Transverse colon (tissue), 4 donors: ENCODE measurements at regions not wholly inside any gene's neighbourhood (a gene's known extent, or its start where the extent isn't known, plus 50 kb on each side); places are given as distances from the start of the nearest gene placed in this dataset.

Experiments used
- DNase-seq: peaks from one replicate; pipeline ENCODE4 v3.0.0-alpha.2; 2019
- H3K27ac ChIP-seq, 4 donors: fragments of 200-600 bp; sonication (generic); 2 replicates each; pipeline ENCODE4 v1.5.1; 2016 to 2018; ENCODE audit warnings: inconsistent platforms in 4 of 4
- H3K27me3 ChIP-seq: fragments of 200-600 bp; sonication (generic); 2 replicates; pipeline ENCODE4 v1.5.1; 2017; ENCODE audit warnings: inconsistent platforms
- H3K36me3 ChIP-seq, 4 donors: fragments of 200-600 bp; sonication (generic); 2 replicates each; pipeline ENCODE4 v1.5.1; 2017 to 2019; ENCODE audit warnings: inconsistent platforms in 4 of 4
- H3K4me1 ChIP-seq, 4 donors: fragments of 200-600 bp; sonication (generic); 2 replicates each; pipeline ENCODE4 v1.5.1; 2017 to 2020; ENCODE audit warnings: inconsistent platforms in 4 of 4
- H3K4me3 ChIP-seq, 4 donors: fragments of 200-600 bp; sonication (generic); 1 replicate in 1 of 4; 2 replicates in 3 of 4; pipeline versions ENCODE4 v1.5.1 to v1.6.1; 2017 to 2019; ENCODE audit warnings: inconsistent platforms in 4 of 4
- H3K9me3 ChIP-seq, 2 donors: fragments of 200-600 bp; sonication (generic); 2 replicates each; pipeline ENCODE4 v1.5.1; 2017 to 2019; ENCODE audit warnings: inconsistent platforms in 2 of 2
- CTCF ChIP-seq, 5 experiments: fragments of 200-600 bp in 3 of 5; fragments of 450-650 bp in 2 of 5; sonication (generic) in 3 of 5; IDR thresholded peaks; 1 replicate in 2 of 5; 2 replicates in 3 of 5; pipeline ENCODE4 v1.5.1; 2016 to 2017; ENCODE audit warnings: antibody characterized with exemption in 5 of 5, inconsistent platforms in 3 of 5, mild to moderate bottlenecking in 2 of 5, moderate library complexity in 1 of 5
- EP300 ChIP-seq: sonication (generic); formaldehyde crosslinking; IDR thresholded peaks from one replicate; pipeline ENCODE4 v1.6.1; 2017; ENCODE audit warnings: antibody characterized with exemption, low read depth
- POLR2A ChIP-seq: fragments of 450-650 bp; IDR thresholded peaks from one replicate; pipeline ENCODE4 v1.6.1; 2016; ENCODE audit warnings: antibody characterized with exemption, mild to moderate bottlenecking, moderate library complexity
- POLR2AphosphoS5 ChIP-seq, 3 donors: sonication (generic); formaldehyde crosslinking; IDR thresholded peaks; one replicate each; pipeline ENCODE4 v1.6.1; 2016; ENCODE audit warnings: antibody characterized with exemption in 3 of 3
- WGBS, 2 donors: methylation state at CpG; one replicate each; pipeline ENCODE4 v1.1.5; 2018; ENCODE audit warnings: low coverage in 1 of 2; 5-methylcytosine and 5-hydroxymethylcytosine counted together
- in situ Hi-C, 4 donors: fragments of 200-750 bp; cut with MboI; loops; one replicate each; pipeline versions ENCODE4 v1.15.0 to v1.15.1; 2017; ENCODE audit warnings: low sequenced_read_pairs in 3 of 4, low pct_ligation_motif_present in 1 of 4, low pct_unique_long_range_greater_than_20kb in 1 of 4
- intact Hi-C: fragments of 100-400 bp; cut with DNase I; formaldehyde crosslinking; loops from one replicate; pipeline ENCODE4 v1.15.1; 2023; ENCODE audit warnings: low total_unique reads

GRCh38 chr7:45984386-45985295 is 63.6 kb upstream of the IGFBP3 start:
- in situ Hi-C loops: no loop called here
- intact Hi-C loops: no loop called here
- no peaks in the 10 kb centered on the region for H3K4me1 ChIP-seq
- H3K27ac ChIP-seq: no peak overlapping the region
- H3K36me3 ChIP-seq: no peaks in the 10 kb centered on the region
- H3K27me3 ChIP-seq: no peaks in the 10 kb centered on the region
- no peak for DNase-seq
- no peaks in the 10 kb centered on the region for H3K9me3 ChIP-seq
- H3K4me3 ChIP-seq: no peak overlapping the region
- TF ChIP-seq POLR2AphosphoS5 (IDR thresholded peaks at IDR 0.05): no peak
- no peak for TF ChIP-seq CTCF (IDR thresholded peaks at IDR 0.05)
- no peak for TF ChIP-seq POLR2A
- TF ChIP-seq EP300: no peak
- WGBS, 2 donors: 59 to 83% methylated on average over 1 to 6 of the region's 6 CpGs

DNA sequence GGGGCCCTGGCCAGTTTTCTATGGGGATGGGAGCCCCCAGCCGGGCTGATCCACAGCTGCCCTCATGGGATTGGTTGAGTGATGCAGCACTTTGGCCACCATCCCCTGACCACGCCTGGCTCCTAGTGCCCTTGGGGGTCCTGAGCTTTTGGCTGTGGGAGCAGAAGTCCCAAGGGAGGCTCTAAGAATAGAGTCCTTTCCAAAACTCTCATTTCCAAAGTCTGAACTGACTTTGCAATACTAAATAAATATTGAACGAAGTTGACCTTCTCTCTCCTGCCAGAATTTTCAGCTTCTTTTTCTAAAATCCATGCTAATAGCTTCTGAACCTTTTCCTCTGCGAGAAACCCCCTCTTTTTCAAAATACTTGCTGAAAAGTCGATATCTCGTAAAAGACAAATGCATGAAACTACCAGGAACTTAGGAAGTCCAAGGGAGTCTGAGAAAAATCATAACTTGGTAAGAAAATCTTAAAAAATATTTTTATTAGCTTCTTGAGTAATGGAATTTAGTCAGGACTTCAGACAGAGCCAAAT is 62.7 kb upstream of the IGFBP3 start:
- TF ChIP-seq POLR2AphosphoS5 (IDR thresholded peaks at IDR 0.05): no peak
- 61% methylated on average over 4 to 6 of the region's 6 CpGs for WGBS, 2 donors
- Histone ChIP-seq H3K9me3 (no peaks in the 10 kb centered on the region), H3K27me3 (no peaks in the 10 kb centered on the region), H3K27ac (no peak overlapping the region), H3K4me1 (peaks cover 0 to 4% (median 0%) of the 10 kb centered on the region in 4 donors), H3K4me3 (no peak overlapping the region), H3K36me3 (no peaks in the 10 kb centered on the region)
- intact Hi-C loops: no loop called here
- in situ Hi-C loops: no loop called here
- DNase-seq: no peak

- in situ Hi-C loops: no loop called here
- H3K27ac ChIP-seq: no peak overlapping the region
- H3K4me1 ChIP-seq: peaks cover 0 to 8% (median 0%) of the 10 kb centered on the region in 4 donors
- intact Hi-C loops: no loop called here
- WGBS, 2 donors: 75 to 79% methylated on average over 3 to 11 of the region's 11 CpGs
- TF ChIP-seq POLR2A (no peak), POLR2AphosphoS5 (IDR thresholded peaks at IDR 0.05) (no peak), CTCF (IDR thresholded peaks at IDR 0.05) (no peak), EP300 (no peak)
- H3K9me3 ChIP-seq: no peaks in the 10 kb centered on the region
- H3K27me3 ChIP-seq: no peaks in the 10 kb centered on the region
- H3K4me3 ChIP-seq: no peak overlapping the region
- DNase-seq: no peak
- no peaks in the 10 kb centered on the region for H3K36me3 ChIP-seq
These were observed 62.0 kb upstream of the IGFBP3 start for GRCh38 chr7:45982907-45983719.

- Histone ChIP-seq H3K36me3 (no peaks in the 10 kb centered on the region), H3K4me3 (no peak overlapping the region), H3K9me3 (no peaks in the 10 kb centered on the region), H3K27ac (no peak overlapping the region), H3K4me1 (peaks cover 0 to 8% (median 0%) of the 10 kb centered on the region in 4 donors), H3K27me3 (no peaks in the 10 kb centered on the region)
- in situ Hi-C loops: no loop called here
- TF ChIP-seq POLR2AphosphoS5 (IDR thresholded peaks at IDR 0.05): no peak
- no peak for TF ChIP-seq EP300
- no peak for TF ChIP-seq CTCF (IDR thresholded peaks at IDR 0.05)
- no peak for TF ChIP-seq POLR2A
- WGBS, 2 donors: 65 to 69% methylated on average over 2 of the region's 2 CpGs
- intact Hi-C loops: no loop called here
- DNase-seq: no peak
These were observed 61.1 kb upstream of the IGFBP3 start for GRCh38 chr7:45982132-45982531.
